ENCODE measurements at regions not wholly inside any gene's neighbourhood (a gene's known extent, or its start where the extent isn't known, plus 50 kb on each side); places are given as distances from the start of the nearest gene placed in this dataset.

DNA sequence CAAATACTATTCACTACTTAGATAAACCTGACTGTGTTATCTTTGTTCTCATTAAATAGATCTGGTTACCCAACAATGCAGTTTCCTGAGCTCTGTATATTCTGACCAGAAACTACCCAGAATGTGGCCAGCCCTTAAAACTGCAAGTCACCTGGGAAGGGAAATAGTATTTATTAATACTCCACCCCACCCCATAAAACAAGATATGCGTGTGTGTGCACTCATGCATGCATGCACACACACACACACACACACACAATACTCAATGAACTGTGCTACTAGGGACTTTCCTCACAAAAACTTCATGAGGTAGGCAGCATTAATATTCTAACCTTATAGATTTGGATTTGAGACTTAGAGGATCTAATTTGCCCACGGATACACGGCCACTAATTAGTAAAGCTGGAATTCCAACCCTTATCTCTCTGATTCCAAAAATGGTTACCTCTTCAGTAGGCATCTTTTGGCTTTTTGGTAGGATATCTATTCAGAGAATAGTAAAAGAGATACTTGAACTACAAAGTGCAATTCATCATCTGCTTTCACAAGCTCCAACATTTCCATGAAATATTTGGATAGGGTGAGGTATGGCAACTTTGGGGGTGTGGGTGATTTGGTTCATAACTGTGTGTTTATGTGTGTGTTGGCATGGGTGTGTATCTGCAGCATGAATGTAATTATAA is 197.0 kb upstream of the CFAP20DC start:
- Histone ChIP-seq H3K4me1 (ENCODE audit: insufficient read depth) (no peaks in the 10 kb centered on the region), H3K36me3 (no peaks in the 10 kb centered on the region), H3K9me3 (no peaks in the 10 kb centered on the region), H3K27me3 (no peaks in the 10 kb centered on the region), H3K27ac (no peak overlapping the region), H3K4me3 (no peak overlapping the region)
- intact Hi-C loops (cut with DNase I) = no loop called here
- DNase-seq = no peak
- no peak for TF ChIP-seq EP300 (IDR thresholded peaks at IDR 0.05)
- no peak for TF ChIP-seq POLR2A (IDR thresholded peaks at IDR 0.05)
- TF ChIP-seq CTCF (IDR thresholded peaks at IDR 0.05) = no peak
- 88 to 89% (median 88%) methylated on average over 3 of the region's 3 CpGs for WGBS, 3 donors

- Histone ChIP-seq H3K36me3 (no peaks in the 10 kb centered on the region), H3K9me3 (no peaks in the 10 kb centered on the region), H3K27me3 (no peaks in the 10 kb centered on the region), H3K4me1 (ENCODE audit: insufficient read depth) (no peaks in the 10 kb centered on the region), H3K27ac (no peak overlapping the region), H3K4me3 (no peak overlapping the region)
- 25 to 36% (median 27%) methylated on average over 8 of the region's 8 CpGs for WGBS, 3 donors
- TF ChIP-seq POLR2A (IDR thresholded peaks at IDR 0.05) (no peak), CTCF (IDR thresholded peaks at IDR 0.05) (no peak), EP300 (IDR thresholded peaks at IDR 0.05) (no peak)
- no peak for DNase-seq
- intact Hi-C loops (cut with DNase I) = no loop called here
Observed at GRCh38 chr3:59245859-59246501, 196.2 kb upstream of the CFAP20DC start.

DNA sequence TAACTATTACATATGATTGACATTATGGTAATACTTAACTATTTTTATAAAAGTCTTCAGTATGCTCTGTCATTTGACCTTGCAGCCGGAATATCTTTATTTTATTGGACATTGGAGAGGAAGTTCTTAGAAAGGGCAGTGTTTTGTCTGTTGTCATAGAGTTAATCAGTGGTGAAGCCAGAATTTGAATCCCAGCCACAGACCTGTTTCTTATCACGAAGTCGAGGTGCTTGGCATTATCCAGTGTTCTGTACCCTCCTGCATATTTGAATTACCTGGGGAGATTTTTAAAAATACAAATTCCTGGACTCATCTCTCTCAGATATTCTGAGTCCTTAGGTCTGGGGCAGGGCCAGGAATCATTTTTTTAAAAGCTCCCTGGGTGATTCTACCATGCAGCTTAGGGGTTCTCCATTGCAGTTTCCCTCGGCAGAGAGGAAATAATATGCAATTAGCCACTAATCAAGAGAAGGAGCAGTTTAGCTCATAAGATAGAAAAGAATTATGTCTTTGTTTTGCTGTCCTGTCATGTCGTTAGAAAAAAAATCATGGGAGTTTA is 195.6 kb upstream of the CFAP20DC start:
- intact Hi-C loops (cut with DNase I) = no loop called here
- H3K9me3 ChIP-seq = no peaks in the 10 kb centered on the region
- TF ChIP-seq EP300 (IDR thresholded peaks at IDR 0.05) (no peak), CTCF (IDR thresholded peaks at IDR 0.05) (no peak), POLR2A (IDR thresholded peaks at IDR 0.05) (no peak)
- H3K27me3 ChIP-seq = no peaks in the 10 kb centered on the region
- 1 to 5% (median 4%) methylated on average over 5 of the region's 5 CpGs for WGBS, 3 donors
- DNase-seq = no peak
- H3K27ac ChIP-seq = no peak overlapping the region
- H3K36me3 ChIP-seq = no peaks in the 10 kb centered on the region
- no peak overlapping the region for H3K4me3 ChIP-seq
- no peaks in the 10 kb centered on the region for H3K4me1 ChIP-seq (ENCODE audit: insufficient read depth)

DNA sequence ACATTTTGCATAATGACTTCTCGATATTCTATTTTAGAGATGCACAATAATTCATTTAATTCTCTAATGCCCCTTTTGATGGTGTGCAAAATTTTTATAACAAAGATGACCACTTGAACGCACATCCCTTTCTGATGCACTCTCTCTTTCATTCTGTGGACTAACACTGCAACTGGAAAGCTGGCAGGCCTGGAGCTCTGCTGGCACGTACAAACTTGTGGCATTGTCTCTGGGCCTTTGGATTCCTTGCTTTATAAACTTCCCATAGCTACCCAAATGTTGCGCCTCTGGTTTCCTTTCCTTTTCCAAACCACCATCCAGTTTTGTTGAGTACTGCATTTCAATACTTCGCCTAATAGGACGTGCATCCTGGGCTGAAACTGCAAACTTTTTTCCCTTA is 194.5 kb upstream of the CFAP20DC start:
- no peaks in the 10 kb centered on the region for H3K9me3 ChIP-seq

More for the DNA sequence above, 194.5 kb upstream of the CFAP20DC start:
- 88 to 93% (median 92%) methylated on average over 6 of the region's 6 CpGs for WGBS, 3 donors
- no peak for DNase-seq
- intact Hi-C loops (cut with DNase I) = no loop called here
- TF ChIP-seq POLR2A (IDR thresholded peaks at IDR 0.05) (no peak), EP300 (IDR thresholded peaks at IDR 0.05) (no peak), CTCF (IDR thresholded peaks at IDR 0.05) (no peak)
- Histone ChIP-seq H3K4me1 (ENCODE audit: insufficient read depth) (no peaks in the 10 kb centered on the region), H3K36me3 (no peaks in the 10 kb centered on the region), H3K4me3 (no peak overlapping the region), H3K27me3 (no peaks in the 10 kb centered on the region), H3K27ac (no peak overlapping the region)
